Neural progenitor cell (in vitro differentiated cells): ENCODE measurements at regions not wholly inside any gene's neighbourhood (a gene's known extent, or its start where the extent isn't known, plus 50 kb on each side); places are given as distances from the start of the nearest gene placed in this dataset.

ENCODE experiments used
- CTCF ChIP-seq: fragments of 200-600 bp; sonication (generic); IDR thresholded peaks from 2 replicates; pipeline ENCODE4 v1.5.1; 2017; ENCODE audit warnings: antibody characterized with exemption, mild to moderate bottlenecking
- EZH2 ChIP-seq: fragments of 200-600 bp; sonication (generic); IDR thresholded peaks from 2 replicates; pipeline ENCODE4 v1.6.1; 2017; ENCODE audit warnings: antibody characterized with exemption, mild to moderate bottlenecking, moderate library complexity
- EZH2phosphoT487 ChIP-seq: fragments of 200-600 bp; sonication (generic); IDR thresholded peaks from 2 replicates; pipeline ENCODE4 v1.6.1; 2017; ENCODE audit warnings: antibody characterized with exemption

- TF ChIP-seq CTCF (no peak), EZH2 (no peak), EZH2phosphoT487 (no peak)
These were observed 54.0 kb upstream of the LPP start for GRCh38 chr3:188099907-188100306.
